ENCODE measurements at regions not wholly inside any gene's neighbourhood (a gene's known extent, or its start where the extent isn't known, plus 50 kb on each side); places are given as distances from the start of the nearest gene placed in this dataset.

DNA sequence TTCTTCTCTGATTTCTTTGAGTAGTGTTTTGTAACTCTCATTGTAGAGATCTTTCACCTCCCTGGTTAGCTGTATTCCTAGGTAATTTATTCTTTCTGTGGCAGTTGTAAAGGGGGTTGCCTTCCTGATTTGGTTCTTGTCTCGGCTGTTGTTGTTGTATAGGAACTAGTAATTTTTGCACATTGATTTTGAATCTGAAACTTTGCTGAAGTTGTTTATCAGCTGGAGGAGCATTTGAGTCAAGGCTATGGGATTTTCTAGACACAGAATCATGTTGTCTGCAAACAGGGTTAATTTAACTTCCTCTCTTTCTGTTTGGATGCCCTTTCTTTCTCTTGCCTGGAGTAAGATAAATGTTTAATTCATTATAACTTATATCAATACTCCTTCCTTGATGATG, 86.4 kb downstream of the OLIG3 start:
- Histone ChIP-seq H3K27me3 (peaks cover 39% of the 10 kb centered on the region), H3K36me3 (no peaks in the 10 kb centered on the region), H3K9me3 (no peaks in the 10 kb centered on the region), H3K4me1 (ENCODE audit: control insufficient read depth in 1 of 2, insufficient read depth in 1 of 2, low read depth in 1 of 2, low read length in 1 of 2) (no peaks in the 10 kb centered on the region), H3K4me3 (ENCODE audit: low read depth in 1 of 2, low read length in 1 of 2) (no peak overlapping the region), H3K27ac (no peak overlapping the region)
- TF ChIP-seq, protein P1, sequence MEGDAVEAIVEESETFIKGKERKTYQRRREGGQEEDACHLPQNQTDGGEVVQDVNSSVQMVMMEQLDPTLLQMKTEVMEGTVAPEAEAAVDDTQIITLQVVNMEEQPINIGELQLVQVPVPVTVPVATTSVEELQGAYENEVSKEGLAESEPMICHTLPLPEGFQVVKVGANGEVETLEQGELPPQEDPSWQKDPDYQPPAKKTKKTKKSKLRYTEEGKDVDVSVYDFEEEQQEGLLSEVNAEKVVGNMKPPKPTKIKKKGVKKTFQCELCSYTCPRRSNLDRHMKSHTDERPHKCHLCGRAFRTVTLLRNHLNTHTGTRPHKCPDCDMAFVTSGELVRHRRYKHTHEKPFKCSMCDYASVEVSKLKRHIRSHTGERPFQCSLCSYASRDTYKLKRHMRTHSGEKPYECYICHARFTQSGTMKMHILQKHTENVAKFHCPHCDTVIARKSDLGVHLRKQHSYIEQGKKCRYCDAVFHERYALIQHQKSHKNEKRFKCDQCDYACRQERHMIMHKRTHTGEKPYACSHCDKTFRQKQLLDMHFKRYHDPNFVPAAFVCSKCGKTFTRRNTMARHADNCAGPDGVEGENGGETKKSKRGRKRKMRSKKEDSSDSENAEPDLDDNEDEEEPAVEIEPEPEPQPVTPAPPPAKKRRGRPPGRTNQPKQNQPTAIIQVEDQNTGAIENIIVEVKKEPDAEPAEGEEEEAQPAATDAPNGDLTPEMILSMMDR (IDR thresholded peaks at IDR 0.05), result no peak

DNA sequence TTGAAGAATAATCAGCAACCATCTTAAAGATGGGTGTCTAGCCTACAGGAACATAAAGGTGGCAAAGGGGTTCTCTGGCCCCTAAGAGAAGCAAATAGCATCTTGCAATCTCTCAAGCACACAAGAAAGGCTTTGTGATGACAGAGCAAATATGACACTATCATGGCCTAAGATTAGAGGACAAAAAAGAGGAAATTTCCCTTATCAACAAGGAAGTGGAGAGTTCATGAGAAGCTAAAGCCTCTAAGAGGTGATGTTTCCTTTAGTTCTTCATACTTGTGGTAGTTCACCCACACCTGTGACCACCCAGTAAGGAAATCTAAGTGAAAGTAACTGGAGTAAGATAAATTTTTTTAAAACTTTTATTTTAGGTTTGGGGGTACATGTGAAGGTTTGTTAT, 88.4 kb downstream of the OLIG3 start:
- Histone ChIP-seq H3K4me1 (ENCODE audit: control insufficient read depth in 1 of 2, insufficient read depth in 1 of 2, low read depth in 1 of 2, low read length in 1 of 2) (no peaks in the 10 kb centered on the region), H3K4me3 (ENCODE audit: low read depth in 1 of 2, low read length in 1 of 2) (no peak overlapping the region), H3K27me3 (peaks cover 26% of the 10 kb centered on the region), H3K27ac (no peak overlapping the region), H3K9me3 (no peaks in the 10 kb centered on the region), H3K36me3 (no peaks in the 10 kb centered on the region)
- TF ChIP-seq, protein P1 (IDR thresholded peaks at IDR 0.05), result no peak

DNA sequence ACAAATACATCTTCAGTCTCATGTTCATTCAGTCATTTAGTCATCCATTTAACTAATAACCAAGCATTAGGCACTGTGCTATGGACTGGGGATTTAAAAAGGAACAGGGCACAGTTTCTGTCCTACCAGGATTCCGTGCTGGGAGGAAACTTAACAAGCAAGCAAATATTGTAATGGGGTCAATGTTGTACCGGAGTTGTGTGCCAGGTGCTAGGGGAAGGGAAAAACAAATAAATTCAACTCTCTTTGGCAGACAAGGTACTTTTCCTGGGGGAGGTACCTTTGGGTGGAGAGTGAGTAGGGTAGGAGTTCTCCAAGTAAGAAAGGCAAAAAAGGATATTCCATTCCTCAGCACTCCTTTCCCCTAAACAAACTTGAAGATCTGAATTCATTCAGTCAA, 90.3 kb downstream of the OLIG3 start:
- H3K4me1 ChIP-seq (ENCODE audit: control insufficient read depth in 1 of 2, insufficient read depth in 1 of 2, low read depth in 1 of 2, low read length in 1 of 2), result no peaks in the 10 kb centered on the region
- H3K9me3 ChIP-seq, result no peaks in the 10 kb centered on the region
- H3K27ac ChIP-seq, result no peak overlapping the region
- peaks cover 12% of the 10 kb centered on the region for H3K27me3 ChIP-seq
- TF ChIP-seq, protein P1 (IDR thresholded peaks at IDR 0.05), result no peak
- H3K36me3 ChIP-seq, result no peaks in the 10 kb centered on the region
- no peak overlapping the region for H3K4me3 ChIP-seq (ENCODE audit: low read depth in 1 of 2, low read length in 1 of 2)

DNA sequence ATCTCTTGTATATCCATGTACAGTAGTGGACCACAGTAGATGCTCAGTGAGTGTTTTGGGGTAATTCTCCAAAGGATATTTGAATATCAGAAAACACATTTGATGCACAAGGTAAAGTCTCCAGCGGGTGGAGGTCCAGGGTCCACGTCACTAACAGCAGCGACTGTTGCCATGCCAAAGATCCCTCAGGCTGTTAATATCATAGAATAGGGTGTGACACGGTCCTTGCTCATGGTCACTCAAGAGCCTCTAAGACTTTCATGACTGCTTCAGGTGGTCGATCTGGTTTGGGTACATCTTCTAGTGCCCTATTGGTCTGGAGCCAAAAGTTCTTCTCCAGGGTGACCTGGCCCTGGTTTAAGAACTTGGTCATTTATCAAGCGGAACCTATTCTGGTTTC, 90.8 kb downstream of the OLIG3 start:
- Histone ChIP-seq H3K36me3 (no peaks in the 10 kb centered on the region), H3K4me3 (ENCODE audit: low read depth in 1 of 2, low read length in 1 of 2) (no peak overlapping the region)
- TF ChIP-seq, protein P1 (IDR thresholded peaks at IDR 0.05), result no peak

DNA sequence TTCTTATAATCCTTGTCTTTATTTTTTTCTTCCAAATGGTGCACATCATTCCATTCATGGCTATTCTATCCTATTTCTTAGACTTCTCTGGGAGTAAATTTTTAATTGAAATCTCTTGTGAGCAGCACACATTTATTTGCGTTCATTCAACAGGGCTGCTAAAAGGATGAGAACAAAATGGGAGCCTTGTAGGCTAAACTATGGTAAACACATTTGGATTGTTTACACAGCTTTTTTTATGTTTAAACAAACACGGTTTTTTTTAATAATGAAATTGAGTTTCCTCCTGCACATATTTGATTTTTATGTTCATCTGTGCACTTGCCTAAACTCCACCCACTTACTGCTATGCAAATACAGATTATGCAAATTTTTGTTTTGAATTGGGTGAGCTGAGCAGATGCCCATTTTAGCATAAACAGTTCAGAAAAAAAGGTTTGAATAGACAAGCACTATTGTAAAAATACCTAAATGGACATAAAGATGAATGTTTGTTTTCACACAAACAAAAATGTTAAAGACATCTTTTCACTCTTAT, 92.0 kb downstream of the OLIG3 start:
- Histone ChIP-seq H3K4me3 (ENCODE audit: low read depth in 1 of 2, low read length in 1 of 2) (no peak overlapping the region), H3K36me3 (no peaks in the 10 kb centered on the region), H3K27ac (no peak overlapping the region), H3K9me3 (no peaks in the 10 kb centered on the region), H3K27me3 (peaks cover 12% of the 10 kb centered on the region), H3K4me1 (ENCODE audit: control insufficient read depth in 1 of 2, insufficient read depth in 1 of 2, low read depth in 1 of 2, low read length in 1 of 2) (no peaks in the 10 kb centered on the region)
- TF ChIP-seq, protein P1 (IDR thresholded peaks at IDR 0.05), result no peak

More for the DNA sequence above, 90.8 kb downstream of the OLIG3 start:
- H3K9me3 ChIP-seq, result no peaks in the 10 kb centered on the region
- H3K4me1 ChIP-seq (ENCODE audit: control insufficient read depth in 1 of 2, insufficient read depth in 1 of 2, low read depth in 1 of 2, low read length in 1 of 2), result no peaks in the 10 kb centered on the region
- H3K27ac ChIP-seq, result no peak overlapping the region
- peaks cover 12% of the 10 kb centered on the region for H3K27me3 ChIP-seq

DNA sequence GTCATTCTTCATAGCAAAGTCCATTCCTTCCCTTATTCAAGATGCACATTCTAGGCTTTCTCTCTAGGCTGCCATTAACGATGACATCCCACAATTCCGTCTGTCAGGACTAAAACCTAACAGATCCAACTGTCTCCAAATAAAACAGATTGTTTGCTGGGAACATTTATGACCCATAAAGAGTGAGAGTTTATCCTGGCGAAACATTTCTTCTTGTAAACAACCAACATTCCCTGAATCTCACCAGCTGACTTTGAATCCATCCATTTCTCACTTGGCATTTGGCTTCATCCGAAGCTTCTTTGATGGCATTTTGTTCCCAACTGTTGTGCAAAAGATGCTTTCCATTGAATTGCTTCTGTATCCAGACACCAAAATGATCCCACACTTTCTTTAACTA, 93.1 kb downstream of the OLIG3 start:
- Histone ChIP-seq H3K9me3 (no peaks in the 10 kb centered on the region), H3K27me3 (peaks cover 12% of the 10 kb centered on the region), H3K27ac (no peak overlapping the region), H3K36me3 (no peaks in the 10 kb centered on the region), H3K4me1 (ENCODE audit: control insufficient read depth in 1 of 2, insufficient read depth in 1 of 2, low read depth in 1 of 2, low read length in 1 of 2) (no peaks in the 10 kb centered on the region), H3K4me3 (ENCODE audit: low read depth in 1 of 2, low read length in 1 of 2) (no peak overlapping the region)
- TF ChIP-seq, protein P1 (IDR thresholded peaks at IDR 0.05), result no peak

Data from neutrophil (primary cell).